Fibroblast of lung (primary cell): ENCODE measurements at regions not wholly inside any gene's neighbourhood (a gene's known extent, or its start where the extent isn't known, plus 50 kb on each side); places are given as distances from the start of the nearest gene placed in this dataset.

Source experiments
- EZH2 ChIP-seq: IDR thresholded peaks from 2 replicates; pipeline ENCODE4 v1.5.1; 2012; ENCODE audit warnings: low read length, control low read depth, mild to moderate bottlenecking; ENCODE audit errors: missing control alignments
- TF ChIP-seq, protein P1 (sequence below), 2 donors: IDR thresholded peaks in 1 of 2; conservative IDR thresholded peaks in 1 of 2; 1 replicate in 1 of 2; 2 replicates in 1 of 2; pipeline ENCODE4 v1.5.1; 2011 to 2012; ENCODE audit warnings: low read length in 2 of 2, control low read depth in 1 of 2, inconsistent platforms in 1 of 2, low read depth in 1 of 2, mild to moderate bottlenecking in 1 of 2

DNA sequence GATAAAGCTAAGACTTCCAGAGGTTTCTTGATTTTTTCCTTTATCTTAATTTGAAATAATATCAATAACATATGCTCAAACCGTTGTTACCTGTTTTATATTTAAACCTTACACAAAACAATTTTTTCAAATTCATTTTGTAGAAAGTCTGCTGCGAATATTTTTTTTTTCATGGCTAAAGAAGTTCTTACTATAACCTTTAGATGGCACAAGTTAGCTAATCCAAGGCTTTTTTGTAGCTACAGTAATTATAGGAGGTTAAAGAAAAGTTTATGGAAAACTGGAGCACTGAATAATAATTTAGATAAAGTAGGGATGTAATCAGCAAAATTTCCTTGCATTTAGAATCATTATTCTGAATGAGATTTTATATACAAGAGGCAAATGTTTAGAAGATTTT, 78.0 kb upstream of the PNPT1 start:
- TF ChIP-seq, protein P1, sequence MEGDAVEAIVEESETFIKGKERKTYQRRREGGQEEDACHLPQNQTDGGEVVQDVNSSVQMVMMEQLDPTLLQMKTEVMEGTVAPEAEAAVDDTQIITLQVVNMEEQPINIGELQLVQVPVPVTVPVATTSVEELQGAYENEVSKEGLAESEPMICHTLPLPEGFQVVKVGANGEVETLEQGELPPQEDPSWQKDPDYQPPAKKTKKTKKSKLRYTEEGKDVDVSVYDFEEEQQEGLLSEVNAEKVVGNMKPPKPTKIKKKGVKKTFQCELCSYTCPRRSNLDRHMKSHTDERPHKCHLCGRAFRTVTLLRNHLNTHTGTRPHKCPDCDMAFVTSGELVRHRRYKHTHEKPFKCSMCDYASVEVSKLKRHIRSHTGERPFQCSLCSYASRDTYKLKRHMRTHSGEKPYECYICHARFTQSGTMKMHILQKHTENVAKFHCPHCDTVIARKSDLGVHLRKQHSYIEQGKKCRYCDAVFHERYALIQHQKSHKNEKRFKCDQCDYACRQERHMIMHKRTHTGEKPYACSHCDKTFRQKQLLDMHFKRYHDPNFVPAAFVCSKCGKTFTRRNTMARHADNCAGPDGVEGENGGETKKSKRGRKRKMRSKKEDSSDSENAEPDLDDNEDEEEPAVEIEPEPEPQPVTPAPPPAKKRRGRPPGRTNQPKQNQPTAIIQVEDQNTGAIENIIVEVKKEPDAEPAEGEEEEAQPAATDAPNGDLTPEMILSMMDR (conservative IDR thresholded peaks at IDR 0.05 in 1 of 2, IDR thresholded peaks at IDR 0.05 in 1 of 2; ENCODE audit: low read depth in 1 of 2, low read length in 2 of 2): peak; percentile 15 to 63
- no peak for TF ChIP-seq EZH2
